Liver (tissue), 3 donors: ENCODE measurements at regions not wholly inside any gene's neighbourhood (a gene's known extent, or its start where the extent isn't known, plus 50 kb on each side); places are given as distances from the start of the nearest gene placed in this dataset.

Experiments used
- GABPA ChIP-seq, 2 donors: IDR thresholded peaks in 1 of 2; conservative IDR thresholded peaks in 1 of 2; 2 replicates each; pipeline ENCODE4 v1.6.1; 2016; ENCODE audit warnings: antibody characterized with exemption in 2 of 2, mild to moderate bottlenecking in 1 of 2, moderate library complexity in 1 of 2
- HNF4A ChIP-seq, 2 donors: conservative IDR thresholded peaks; 2 replicates each; pipeline ENCODE4 v1.6.1; 2016; ENCODE audit warnings: antibody characterized with exemption in 2 of 2, mild to moderate bottlenecking in 2 of 2
- JUND ChIP-seq, 2 donors: IDR thresholded peaks; 2 replicates each; pipeline ENCODE4 v1.6.1; 2016; ENCODE audit warnings: antibody characterized with exemption in 2 of 2
- RAD21 ChIP-seq, 2 donors: IDR thresholded peaks; 2 replicates each; pipeline ENCODE4 v1.6.1; 2016; ENCODE audit warnings: antibody characterized with exemption in 2 of 2, mild to moderate bottlenecking in 2 of 2
- TAF1 ChIP-seq: conservative IDR thresholded peaks from 2 replicates; pipeline ENCODE4 v1.6.1; 2016; ENCODE audit warnings: antibody characterized with exemption, mild to moderate bottlenecking
- YY1 ChIP-seq: IDR thresholded peaks from 2 replicates; pipeline ENCODE4 v1.6.1; 2016; ENCODE audit warnings: antibody characterized with exemption, mild to moderate bottlenecking
- TF ChIP-seq, protein P1 (sequence below): fragments of 150-350 bp; IDR thresholded peaks from 2 replicates; pipeline ENCODE4 v1.5.1; 2017; ENCODE audit warnings: improper control_type of control experiment, low read depth, low read length; ENCODE audit not compliant: missing input control
- TF ChIP-seq, protein P2 (sequence below): IDR thresholded peaks from 2 replicates; pipeline ENCODE4 v1.6.1; 2016; ENCODE audit warnings: antibody characterized with exemption, mild to moderate bottlenecking
- TF ChIP-seq, protein P3 (sequence below): IDR thresholded peaks from 2 replicates; pipeline ENCODE4 v1.6.1; 2016; ENCODE audit warnings: antibody characterized with exemption
- TF ChIP-seq, protein P4 (sequence below): IDR thresholded peaks from 2 replicates; pipeline ENCODE4 v1.6.1; 2016; ENCODE audit warnings: antibody characterized with exemption
- donor health status: healthy.
- donor health status: healthy.

DNA sequence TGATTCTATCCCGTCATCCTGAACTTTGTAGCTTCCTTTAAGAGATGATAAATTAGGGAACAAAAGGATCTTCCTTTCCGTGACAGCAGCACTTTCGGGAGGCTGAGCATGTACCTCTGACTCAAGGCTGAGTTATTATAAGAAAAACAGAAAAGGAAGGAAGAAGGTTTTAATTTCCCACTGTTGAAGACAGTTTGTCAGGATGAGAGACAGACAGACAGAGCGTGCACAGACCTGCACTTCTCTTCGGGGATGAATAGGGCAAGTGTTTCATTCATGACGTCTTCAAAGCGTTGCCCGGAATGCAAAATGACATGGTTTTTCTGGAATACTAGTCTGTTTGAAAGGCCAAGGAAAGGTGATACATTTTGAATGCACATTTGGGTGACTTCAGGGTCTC, 405.3 kb upstream of the FAT1 start:
- TF ChIP-seq, protein P1, sequence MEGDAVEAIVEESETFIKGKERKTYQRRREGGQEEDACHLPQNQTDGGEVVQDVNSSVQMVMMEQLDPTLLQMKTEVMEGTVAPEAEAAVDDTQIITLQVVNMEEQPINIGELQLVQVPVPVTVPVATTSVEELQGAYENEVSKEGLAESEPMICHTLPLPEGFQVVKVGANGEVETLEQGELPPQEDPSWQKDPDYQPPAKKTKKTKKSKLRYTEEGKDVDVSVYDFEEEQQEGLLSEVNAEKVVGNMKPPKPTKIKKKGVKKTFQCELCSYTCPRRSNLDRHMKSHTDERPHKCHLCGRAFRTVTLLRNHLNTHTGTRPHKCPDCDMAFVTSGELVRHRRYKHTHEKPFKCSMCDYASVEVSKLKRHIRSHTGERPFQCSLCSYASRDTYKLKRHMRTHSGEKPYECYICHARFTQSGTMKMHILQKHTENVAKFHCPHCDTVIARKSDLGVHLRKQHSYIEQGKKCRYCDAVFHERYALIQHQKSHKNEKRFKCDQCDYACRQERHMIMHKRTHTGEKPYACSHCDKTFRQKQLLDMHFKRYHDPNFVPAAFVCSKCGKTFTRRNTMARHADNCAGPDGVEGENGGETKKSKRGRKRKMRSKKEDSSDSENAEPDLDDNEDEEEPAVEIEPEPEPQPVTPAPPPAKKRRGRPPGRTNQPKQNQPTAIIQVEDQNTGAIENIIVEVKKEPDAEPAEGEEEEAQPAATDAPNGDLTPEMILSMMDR, result no peak
- no peak for TF ChIP-seq HNF4A (conservative IDR thresholded peaks at IDR 0.05)
- TF ChIP-seq JUND (IDR thresholded peaks at IDR 0.05), result no peak
- TF ChIP-seq YY1, result no peak
- TF ChIP-seq, protein P2, sequence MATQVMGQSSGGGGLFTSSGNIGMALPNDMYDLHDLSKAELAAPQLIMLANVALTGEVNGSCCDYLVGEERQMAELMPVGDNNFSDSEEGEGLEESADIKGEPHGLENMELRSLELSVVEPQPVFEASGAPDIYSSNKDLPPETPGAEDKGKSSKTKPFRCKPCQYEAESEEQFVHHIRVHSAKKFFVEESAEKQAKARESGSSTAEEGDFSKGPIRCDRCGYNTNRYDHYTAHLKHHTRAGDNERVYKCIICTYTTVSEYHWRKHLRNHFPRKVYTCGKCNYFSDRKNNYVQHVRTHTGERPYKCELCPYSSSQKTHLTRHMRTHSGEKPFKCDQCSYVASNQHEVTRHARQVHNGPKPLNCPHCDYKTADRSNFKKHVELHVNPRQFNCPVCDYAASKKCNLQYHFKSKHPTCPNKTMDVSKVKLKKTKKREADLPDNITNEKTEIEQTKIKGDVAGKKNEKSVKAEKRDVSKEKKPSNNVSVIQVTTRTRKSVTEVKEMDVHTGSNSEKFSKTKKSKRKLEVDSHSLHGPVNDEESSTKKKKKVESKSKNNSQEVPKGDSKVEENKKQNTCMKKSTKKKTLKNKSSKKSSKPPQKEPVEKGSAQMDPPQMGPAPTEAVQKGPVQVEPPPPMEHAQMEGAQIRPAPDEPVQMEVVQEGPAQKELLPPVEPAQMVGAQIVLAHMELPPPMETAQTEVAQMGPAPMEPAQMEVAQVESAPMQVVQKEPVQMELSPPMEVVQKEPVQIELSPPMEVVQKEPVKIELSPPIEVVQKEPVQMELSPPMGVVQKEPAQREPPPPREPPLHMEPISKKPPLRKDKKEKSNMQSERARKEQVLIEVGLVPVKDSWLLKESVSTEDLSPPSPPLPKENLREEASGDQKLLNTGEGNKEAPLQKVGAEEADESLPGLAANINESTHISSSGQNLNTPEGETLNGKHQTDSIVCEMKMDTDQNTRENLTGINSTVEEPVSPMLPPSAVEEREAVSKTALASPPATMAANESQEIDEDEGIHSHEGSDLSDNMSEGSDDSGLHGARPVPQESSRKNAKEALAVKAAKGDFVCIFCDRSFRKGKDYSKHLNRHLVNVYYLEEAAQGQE, result no peak
- TF ChIP-seq GABPA (IDR thresholded peaks at IDR 0.05 in 1 of 2, conservative IDR thresholded peaks at IDR 0.05 in 1 of 2), result no peak
- TF ChIP-seq, protein P3, sequence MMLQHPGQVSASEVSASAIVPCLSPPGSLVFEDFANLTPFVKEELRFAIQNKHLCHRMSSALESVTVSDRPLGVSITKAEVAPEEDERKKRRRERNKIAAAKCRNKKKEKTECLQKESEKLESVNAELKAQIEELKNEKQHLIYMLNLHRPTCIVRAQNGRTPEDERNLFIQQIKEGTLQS, result no peak
- TF ChIP-seq TAF1, result no peak
- no peak for TF ChIP-seq RAD21 (IDR thresholded peaks at IDR 0.05)
- TF ChIP-seq, protein P4, sequence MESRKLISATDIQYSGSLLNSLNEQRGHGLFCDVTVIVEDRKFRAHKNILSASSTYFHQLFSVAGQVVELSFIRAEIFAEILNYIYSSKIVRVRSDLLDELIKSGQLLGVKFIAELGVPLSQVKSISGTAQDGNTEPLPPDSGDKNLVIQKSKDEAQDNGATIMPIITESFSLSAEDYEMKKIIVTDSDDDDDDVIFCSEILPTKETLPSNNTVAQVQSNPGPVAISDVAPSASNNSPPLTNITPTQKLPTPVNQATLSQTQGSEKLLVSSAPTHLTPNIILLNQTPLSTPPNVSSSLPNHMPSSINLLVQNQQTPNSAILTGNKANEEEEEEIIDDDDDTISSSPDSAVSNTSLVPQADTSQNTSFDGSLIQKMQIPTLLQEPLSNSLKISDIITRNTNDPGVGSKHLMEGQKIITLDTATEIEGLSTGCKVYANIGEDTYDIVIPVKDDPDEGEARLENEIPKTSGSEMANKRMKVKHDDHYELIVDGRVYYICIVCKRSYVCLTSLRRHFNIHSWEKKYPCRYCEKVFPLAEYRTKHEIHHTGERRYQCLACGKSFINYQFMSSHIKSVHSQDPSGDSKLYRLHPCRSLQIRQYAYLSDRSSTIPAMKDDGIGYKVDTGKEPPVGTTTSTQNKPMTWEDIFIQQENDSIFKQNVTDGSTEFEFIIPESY, result no peak
